SW480 (cell line): ENCODE measurements at regions not wholly inside any gene's neighbourhood (a gene's known extent, or its start where the extent isn't known, plus 50 kb on each side); places are given as distances from the start of the nearest gene placed in this dataset.
"Not testable (repeated sequence)": the region's sequence is repeated elsewhere in the genome, so short reads cannot be mapped to it uniquely, and the experiment has no call there.

Experiments used
- DNase-seq: peaks from one replicate; pipeline ENCODE4 v3.0.0-alpha.2; 2016; ENCODE audit warnings: low spot score

DNA sequence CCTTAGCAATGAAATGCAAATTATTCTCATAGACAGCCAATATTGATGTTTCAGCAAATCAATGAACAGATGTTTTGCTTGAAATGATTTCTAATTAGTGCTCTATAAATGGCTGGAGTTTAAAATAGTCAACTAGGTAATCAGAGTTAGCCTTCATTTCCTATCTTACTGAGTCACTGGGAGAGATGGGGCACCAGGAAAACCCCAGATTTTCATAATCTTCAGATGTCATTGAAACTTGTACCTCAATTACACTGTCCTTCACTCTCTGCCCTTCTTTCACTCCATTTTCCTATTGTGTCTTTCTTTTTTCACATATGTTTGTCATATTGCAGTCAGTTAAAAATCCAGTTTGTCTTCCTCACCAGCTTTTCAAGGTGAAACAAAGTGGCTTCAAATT, 92.7 kb downstream of the C12orf75 start:
- no peak for DNase-seq

DNA sequence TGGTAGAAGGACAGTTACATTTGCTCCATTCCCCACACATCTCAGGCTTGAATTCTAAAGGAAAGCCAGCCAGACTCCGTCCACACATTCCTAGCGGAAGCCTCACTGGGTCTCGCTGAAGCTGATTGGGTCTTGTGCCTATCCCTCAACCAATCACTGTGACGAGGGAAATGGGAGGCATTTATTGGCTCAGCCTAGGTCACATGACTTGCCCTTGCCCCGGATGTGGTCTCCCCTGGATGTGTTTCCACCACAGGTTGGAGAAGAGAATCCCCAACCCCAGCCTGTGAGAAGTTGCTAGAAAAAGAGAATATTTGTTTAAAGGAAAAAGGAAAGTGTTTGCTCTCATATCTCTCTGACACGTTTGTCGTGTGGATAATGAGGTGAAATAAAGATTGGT, 93.4 kb downstream of the C12orf75 start:
- DNase-seq: no peak

- no peak for DNase-seq
These were observed 95.0 kb downstream of the C12orf75 start for GRCh38 chr12:105425254-105426174.

DNA sequence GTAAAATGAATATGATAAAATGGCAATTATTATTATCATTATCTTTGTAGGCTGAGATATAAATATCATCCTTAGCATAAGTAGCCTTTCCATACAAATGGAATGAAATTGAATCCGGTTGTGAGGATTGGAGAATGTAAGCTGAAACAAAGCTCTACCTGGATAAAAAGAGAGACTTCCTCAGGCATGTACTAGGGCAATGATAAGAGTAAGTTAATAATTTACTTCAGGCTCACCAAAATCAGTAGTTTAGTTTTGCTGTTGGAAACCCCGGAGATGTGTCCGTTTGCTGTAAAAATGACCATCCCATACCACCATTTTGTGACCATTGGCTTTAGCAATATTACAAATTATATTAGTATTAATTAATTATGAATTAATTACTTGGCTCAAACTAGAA, 96.3 kb downstream of the C12orf75 start:
- DNase-seq: no peak

DNA sequence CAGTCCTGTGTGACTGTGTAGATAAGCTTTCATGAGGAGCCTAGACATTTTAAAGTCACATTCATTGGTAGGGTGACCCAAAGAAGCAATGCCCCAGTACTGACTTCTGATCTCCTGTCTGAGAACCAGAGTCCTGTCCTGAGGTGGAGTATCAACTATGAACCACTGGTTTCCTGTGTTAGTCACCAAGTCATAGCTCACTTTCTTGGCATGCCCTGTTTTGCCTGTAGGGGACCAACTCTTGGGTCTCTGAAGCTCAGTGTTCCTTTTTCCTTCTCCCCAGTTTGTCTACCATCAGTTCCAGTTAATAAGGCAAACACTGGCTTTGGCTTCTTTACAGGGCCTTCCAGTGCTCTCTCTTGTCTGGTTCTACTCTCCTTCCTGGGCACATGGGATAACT, 97.4 kb downstream of the C12orf75 start:
- no peak for DNase-seq

DNA sequence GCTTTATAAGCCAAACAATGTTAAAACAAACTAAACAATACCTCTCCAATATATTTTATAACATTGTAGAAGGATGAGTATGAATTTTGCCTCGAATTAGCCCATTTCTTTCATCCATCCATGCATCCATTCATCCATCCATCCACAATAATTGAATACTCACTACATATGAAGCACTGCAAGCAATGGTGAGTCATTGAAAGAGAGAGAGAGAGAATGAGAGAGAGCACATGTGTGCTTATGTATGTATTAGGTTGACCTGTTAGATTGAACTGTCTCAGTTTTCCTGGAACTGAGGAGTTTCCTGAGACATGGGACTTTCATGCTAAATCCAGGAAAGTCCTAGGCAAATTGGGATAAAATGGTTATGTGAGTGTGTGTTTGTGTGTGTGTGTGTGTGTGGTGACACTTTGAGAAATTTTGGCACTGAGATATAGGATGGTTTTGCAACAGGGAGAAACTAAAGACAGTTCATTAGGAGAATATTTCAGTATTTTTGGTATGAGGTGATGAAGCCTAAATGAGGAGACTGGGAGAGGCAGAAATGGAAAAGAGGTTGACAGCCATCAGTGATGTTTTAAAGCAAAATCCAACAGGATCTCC, 98.4 kb downstream of the C12orf75 start:
- DNase-seq: no peak

DNA sequence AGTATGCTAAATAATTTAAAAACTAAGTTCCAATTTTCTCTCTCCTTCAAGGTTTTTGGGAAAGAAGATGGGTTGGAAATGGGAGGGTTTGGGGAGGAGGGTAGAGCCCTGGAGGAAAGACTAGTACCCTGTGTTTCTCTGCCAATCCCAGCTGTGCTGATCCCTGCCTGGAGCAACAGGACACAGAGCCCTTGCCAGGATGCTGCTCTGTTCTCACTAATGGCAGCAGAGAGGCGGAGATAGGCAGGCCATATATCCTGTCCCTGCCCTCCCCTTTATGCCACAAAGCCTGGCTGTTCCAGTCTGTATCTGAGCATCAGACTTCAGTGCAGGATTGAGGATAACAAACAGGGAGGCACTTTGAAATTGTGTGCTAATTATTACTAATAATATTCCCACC, 99.0 kb downstream of the C12orf75 start:
- DNase-seq: no peak

DNA sequence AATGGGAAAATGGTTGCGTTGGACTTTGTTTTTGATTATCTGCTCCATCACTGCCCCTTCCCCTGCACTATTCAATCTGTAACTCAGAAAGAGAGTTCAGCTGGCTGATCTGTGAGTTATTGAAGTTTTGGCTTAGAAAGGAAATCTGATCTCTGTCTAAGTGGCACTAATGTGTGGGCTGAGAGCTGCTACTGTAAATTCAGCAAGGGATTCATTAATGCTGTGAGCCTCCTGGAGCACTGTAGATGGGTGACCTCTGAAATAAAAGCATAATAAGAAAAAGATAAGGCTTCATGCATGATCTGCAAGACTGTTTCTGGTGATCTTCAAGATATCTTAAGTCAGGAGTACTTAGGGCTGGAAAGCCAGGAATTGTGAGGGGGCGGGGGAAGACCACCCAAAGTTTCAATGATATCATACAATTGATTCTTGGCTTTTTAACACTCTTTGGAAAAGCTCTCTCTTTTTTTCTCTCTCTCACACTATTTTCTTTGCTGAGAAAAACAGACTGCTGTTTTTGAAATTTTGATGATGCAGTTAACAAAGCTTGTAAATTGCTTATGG, 101.1 kb downstream of the C12orf75 start:
- DNase-seq: no peak

GRCh38 chr12:105433804-105434203, 103.3 kb downstream of the C12orf75 start:
- no peak for DNase-seq

- DNase-seq: no peak
These were observed 106.1 kb downstream of the C12orf75 start for GRCh38 chr12:105436636-105437035.

DNA sequence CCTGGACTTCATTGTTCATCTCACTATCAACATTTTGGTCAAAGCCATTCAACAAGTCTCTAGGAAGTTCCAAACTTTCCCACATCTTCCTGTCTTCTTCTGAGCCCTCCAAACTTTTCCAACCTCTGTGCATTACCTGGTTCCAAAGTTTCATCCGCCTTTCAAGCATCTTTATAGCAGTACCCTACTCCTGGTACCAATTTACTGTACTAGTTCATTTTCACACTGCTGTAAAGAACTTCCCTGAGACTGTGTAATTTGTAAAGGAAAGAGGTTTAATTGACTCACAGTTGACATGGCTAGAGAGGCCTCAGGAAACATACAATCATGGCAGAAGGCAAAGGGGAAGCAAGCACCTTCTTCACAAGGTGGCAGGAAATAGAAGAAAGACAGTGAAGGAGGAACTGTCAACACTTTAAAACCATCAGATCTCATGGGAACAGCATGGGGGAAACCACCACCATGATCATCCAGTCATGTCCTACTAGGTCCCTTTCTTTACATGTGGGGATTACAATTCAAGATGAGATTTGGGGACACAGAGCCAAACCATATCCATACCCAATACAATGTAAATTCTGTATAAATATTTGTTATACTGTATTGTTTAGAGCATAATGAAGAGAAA, 109.7 kb downstream of the C12orf75 start:
- DNase-seq: no peak

- no peak for DNase-seq
These were observed 113.5 kb downstream of the C12orf75 start for GRCh38 chr12:105443802-105444652.

DNA sequence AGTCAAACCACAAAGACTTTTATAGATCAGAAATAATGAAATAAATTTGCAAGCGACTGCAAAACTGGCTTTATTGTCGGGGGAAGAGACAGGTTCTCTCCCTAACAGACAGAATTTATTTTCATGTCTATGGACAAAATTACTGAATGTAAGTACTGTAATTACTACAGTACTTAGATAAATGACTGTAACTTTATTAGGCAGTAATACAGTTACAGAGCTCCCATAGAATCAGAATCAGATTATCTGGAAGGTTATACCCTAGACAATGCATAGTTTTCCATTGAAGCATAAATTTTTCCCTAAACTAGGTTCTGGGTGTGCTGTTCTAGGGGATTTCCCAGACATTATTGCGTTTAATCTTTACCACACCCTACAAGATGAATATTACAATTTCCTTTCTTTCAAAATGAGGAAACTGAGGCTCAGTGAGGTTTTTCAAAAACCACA, 114.2 kb downstream of the C12orf75 start:
- DNase-seq: no peak

DNA sequence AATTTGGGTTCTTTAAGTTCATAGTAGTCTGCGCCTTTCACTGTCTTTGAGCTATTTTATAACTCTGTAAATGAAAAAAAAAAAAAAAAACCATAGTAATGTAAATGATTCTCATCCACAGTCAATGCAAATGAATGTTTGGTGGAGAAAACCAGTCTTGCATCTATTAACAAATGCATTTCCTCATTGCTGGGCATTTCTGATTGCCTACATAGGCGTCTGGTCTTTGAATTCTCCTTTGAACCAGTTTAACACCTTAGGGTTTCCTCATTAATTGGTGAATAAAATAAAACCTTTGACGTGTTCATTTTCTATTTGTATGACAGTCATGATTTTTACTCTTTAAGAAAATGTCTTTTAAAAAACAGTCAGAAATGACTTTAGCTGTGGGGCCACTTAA, 114.8 kb downstream of the C12orf75 start:
- DNase-seq: no peak

GRCh38 chr12:105445649-105446048, 115.2 kb downstream of the C12orf75 start:
- DNase-seq: peak; percentile 47

- DNase-seq: not testable (repeated sequence)
These were observed 116.0 kb downstream of the C12orf75 start for GRCh38 chr12:105446460-105446859.

GRCh38 chr12:105449431-105449830, 118.9 kb downstream of the C12orf75 start:
- DNase-seq: no peak

- DNase-seq: no peak
These were observed 120.7 kb downstream of the C12orf75 start for GRCh38 chr12:105451211-105451610.

- no peak for DNase-seq
These were observed 121.3 kb downstream of the C12orf75 start for GRCh38 chr12:105451798-105452197.

GRCh38 chr12:105453316-105453715, 122.8 kb downstream of the C12orf75 start:
- no peak for DNase-seq

- no peak for DNase-seq
These were observed 124.2 kb downstream of the C12orf75 start for GRCh38 chr12:105454688-105455087.

DNA sequence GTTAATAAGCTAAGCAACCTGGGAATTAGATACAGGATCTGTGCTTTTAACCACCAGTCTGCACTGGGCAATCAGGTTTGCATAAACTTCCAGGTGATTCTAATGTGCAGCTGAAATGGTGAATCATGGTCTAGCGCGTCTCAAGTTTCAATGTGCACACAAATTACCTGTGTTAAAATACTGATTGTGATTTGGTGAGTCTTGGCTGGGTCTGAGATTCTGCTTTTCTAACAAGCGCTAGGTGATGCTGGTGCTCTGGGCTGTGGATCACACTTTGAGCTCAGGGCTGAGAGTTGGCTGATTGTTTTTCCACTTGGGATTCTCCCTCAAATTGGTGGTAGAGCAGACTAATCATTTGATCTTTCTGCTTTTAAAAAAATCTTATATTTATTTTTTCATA, 124.8 kb downstream of the C12orf75 start:
- DNase-seq: no peak
